Small intestine (tissue), 7 donors: ENCODE measurements at regions not wholly inside any gene's neighbourhood (a gene's known extent, or its start where the extent isn't known, plus 50 kb on each side); places are given as distances from the start of the nearest gene placed in this dataset.

Source experiments
- DNase-seq, 2 donors: peaks; one replicate each; pipeline versions ENCODE4 v3.0.0 to v3.0.0-alpha.2; 2013
- FAIRE-seq: peaks from 2 replicates; lab custom pipeline; 2012; peaks lifted over from hg19 to GRCh38; lab: Jason Lieb, UNC
- H3K27ac ChIP-seq, 3 donors: one replicate each; pipeline ENCODE4 v1.5.1; 2013; ENCODE audit warnings: low read length in 2 of 3, mild to moderate bottlenecking in 2 of 3, control low read depth in 1 of 3, inconsistent platforms in 1 of 3, low read depth in 1 of 3, moderate library complexity in 1 of 3
- H3K27me3 ChIP-seq, 3 donors: one replicate each; pipeline ENCODE4 v1.6.1; 2013; ENCODE audit warnings: low read length in 3 of 3, inconsistent platforms in 1 of 3; ENCODE audit not compliant: control insufficient read depth in 3 of 3, insufficient read depth in 3 of 3
- H3K36me3 ChIP-seq, 3 donors: one replicate each; pipeline ENCODE4 v1.6.1; 2013; ENCODE audit warnings: low read length in 3 of 3, inconsistent platforms in 1 of 3, low read depth in 1 of 3, mild to moderate bottlenecking in 1 of 3, moderate library complexity in 1 of 3; ENCODE audit not compliant: control insufficient read depth in 3 of 3, insufficient read depth in 2 of 3
- H3K4me1 ChIP-seq, 3 donors: one replicate each; pipeline ENCODE4 v1.6.1; 2013; ENCODE audit warnings: low read length in 2 of 3, inconsistent platforms in 1 of 3, low read depth in 1 of 3, mild to moderate bottlenecking in 1 of 3, moderate library complexity in 1 of 3; ENCODE audit not compliant: control insufficient read depth in 3 of 3, insufficient read depth in 2 of 3
- H3K4me3 ChIP-seq, 3 donors: one replicate each; pipeline ENCODE4 v1.5.1; 2013; ENCODE audit warnings: low read length in 3 of 3, control low read depth in 1 of 3, inconsistent platforms in 1 of 3, low read depth in 1 of 3, mild to moderate bottlenecking in 1 of 3, moderate library complexity in 1 of 3
- H3K9me3 ChIP-seq, 2 donors: one replicate each; pipeline ENCODE4 v1.6.1; 2013; ENCODE audit warnings: low read depth in 1 of 2, low read length in 1 of 2; ENCODE audit not compliant: control insufficient read depth in 2 of 2, insufficient read depth in 1 of 2
- WGBS, 3 donors: extraction: QIAGEN DNeasy Blood & Tissue Kit; methylation state at CpG; one replicate each; pipeline ENCODE4 v1.1.7; 2013; 5-methylcytosine and 5-hydroxymethylcytosine counted together
- donor health status: healthy with polysubstance abuse.
- donor health status: control.
- donor health status: control.
- donor health status: Bipolar disorder and iron deficiency.
- donor health status: healthy.

DNA sequence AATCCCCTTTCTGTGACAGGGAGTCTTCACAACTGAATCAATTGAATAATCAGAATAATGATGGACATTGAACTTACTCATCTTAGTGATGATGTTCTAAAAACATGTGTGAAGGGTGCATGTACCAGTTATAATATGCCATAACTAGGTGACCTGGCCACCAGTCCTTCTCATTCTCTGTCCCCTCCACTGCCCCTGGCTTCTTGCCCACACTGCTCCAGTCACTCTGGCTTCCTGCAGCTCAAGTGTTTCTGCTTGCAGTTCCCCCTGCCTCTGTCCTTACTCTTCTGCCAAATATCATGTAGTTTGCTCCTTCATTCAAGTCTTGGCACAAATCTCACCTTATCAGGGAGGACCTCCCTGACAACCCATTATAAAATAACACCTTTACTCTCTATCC lies 168.1 kb upstream of the SLC7A11 start:
- H3K36me3 ChIP-seq = no peaks in the 10 kb centered on the region
- peaks cover 1 to 5% (median 4%) of the 10 kb centered on the region in 3 donors for H3K4me1 ChIP-seq
- H3K27me3 ChIP-seq = no peaks in the 10 kb centered on the region
- FAIRE-seq = no peak
- no peak overlapping the region for H3K4me3 ChIP-seq
- no peaks in the 10 kb centered on the region for H3K9me3 ChIP-seq
- H3K27ac ChIP-seq = no peak overlapping the region
- DNase-seq = no peak

DNA sequence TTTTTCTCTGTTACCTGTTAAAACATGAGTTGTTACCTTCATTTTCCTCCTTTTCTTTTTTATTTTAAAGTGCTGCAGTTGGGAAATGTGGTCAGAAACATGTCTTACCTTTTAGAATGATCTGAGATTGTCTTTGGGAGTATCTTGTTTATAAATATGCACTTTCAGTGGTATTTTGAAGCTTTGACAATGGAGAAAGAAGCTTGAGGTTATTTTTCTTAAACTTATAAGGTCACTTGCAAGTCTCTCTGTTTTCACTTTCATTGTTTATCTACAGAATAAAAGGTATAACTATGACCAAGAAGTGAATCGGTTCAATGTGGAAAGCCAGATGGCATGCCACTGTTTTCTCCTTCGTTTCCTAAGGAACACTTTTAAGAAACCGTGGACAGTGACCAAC lies 167.5 kb upstream of the SLC7A11 start:
- WGBS, 3 donors = 71 to 83% (median 74%) methylated on average over 3 of the region's 3 CpGs
- FAIRE-seq = no peak
- no peaks in the 10 kb centered on the region for H3K27me3 ChIP-seq
- peaks cover 3 to 10% (median 8%) of the 10 kb centered on the region in 3 donors for H3K4me1 ChIP-seq
- DNase-seq = no peak
- H3K36me3 ChIP-seq = no peaks in the 10 kb centered on the region
- H3K9me3 ChIP-seq = no peaks in the 10 kb centered on the region
- H3K27ac ChIP-seq = no peak overlapping the region
- H3K4me3 ChIP-seq = no peak overlapping the region

DNA sequence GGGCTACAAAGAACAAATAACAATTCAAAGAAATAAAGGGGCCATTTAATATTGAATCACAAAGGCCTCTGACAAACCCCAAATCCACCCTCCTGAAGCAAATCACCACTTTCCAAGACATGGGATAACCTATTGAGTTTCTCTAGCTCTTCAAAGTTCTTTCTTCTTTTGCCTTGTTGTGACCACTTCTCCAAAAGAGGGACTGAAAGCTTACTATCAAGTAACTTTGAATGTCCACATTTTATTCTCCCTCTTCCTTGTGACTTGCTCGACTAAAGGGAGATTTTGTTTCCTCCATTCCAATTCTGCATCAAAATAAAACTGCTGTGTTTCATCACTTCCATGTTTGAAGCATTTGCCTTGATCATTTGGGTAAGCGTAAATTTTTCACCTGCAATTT lies 166.6 kb upstream of the SLC7A11 start:
- DNase-seq (no peak), FAIRE-seq (no peak)
- WGBS, 3 donors = 64 to 70% (median 68%) methylated on average over 2 of the region's 2 CpGs

DNA sequence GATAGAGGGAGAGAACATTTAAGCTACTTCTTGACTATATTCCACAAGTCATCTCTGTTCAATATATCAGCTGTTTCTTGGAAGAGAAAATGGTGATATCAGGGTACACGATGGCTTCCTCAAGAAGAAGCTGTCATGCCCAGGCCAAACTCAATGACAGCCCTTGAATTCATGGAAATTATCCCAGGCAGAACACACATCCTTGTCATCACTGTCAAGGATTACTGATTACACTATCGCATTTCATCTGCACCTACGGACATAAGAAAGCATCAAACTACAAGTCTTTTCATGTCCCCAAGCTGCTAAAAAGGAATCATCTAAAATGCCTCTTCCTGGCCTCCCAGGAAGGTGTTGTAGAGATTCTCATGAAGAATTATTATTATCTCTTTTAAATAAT lies 165.2 kb upstream of the SLC7A11 start:
- WGBS, 3 donors = 81 to 91% (median 85%) methylated on average over 3 of the region's 3 CpGs
- H3K27ac ChIP-seq = no peak overlapping the region

More for the DNA sequence above, 166.6 kb upstream of the SLC7A11 start:
- Histone ChIP-seq H3K27ac (no peak overlapping the region), H3K4me1 (peaks cover 3 to 10% (median 8%) of the 10 kb centered on the region in 3 donors), H3K27me3 (no peaks in the 10 kb centered on the region), H3K36me3 (no peaks in the 10 kb centered on the region), H3K9me3 (no peaks in the 10 kb centered on the region), H3K4me3 (no peak overlapping the region)

DNA sequence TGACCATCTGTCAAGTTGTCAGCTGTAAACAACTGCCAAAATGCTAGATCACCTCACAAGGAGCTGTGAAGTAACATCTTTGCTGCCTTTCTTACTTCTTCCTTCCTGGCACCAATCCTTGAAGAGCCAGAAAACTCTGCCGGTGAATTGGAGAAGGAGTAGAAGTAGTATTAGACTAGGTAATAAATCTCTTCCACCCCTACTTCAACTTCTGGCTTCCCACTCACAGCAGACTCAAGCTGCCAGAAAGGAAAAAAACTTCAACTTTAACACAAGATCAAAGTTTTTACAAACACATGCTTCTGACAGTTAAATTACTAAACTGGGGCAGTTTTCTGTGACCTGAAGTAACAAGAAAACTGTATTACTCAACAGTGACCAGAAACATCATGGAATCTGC lies 164.7 kb upstream of the SLC7A11 start:
- Histone ChIP-seq H3K4me3 (no peak overlapping the region), H3K27me3 (no peaks in the 10 kb centered on the region), H3K36me3 (no peaks in the 10 kb centered on the region), H3K9me3 (no peaks in the 10 kb centered on the region), H3K27ac (no peak overlapping the region), H3K4me1 (peaks cover 3 to 10% (median 8%) of the 10 kb centered on the region in 3 donors)
- DNase-seq (no peak), FAIRE-seq (no peak)
- 25 to 33% (median 32%) methylated on average over 1 of the region's 1 CpG for WGBS, 3 donors

More for the DNA sequence above, 165.2 kb upstream of the SLC7A11 start:
- Histone ChIP-seq H3K27me3 (no peaks in the 10 kb centered on the region), H3K4me3 (no peak overlapping the region), H3K9me3 (no peaks in the 10 kb centered on the region), H3K36me3 (no peaks in the 10 kb centered on the region), H3K4me1 (peaks cover 3 to 10% (median 8%) of the 10 kb centered on the region in 3 donors)
- DNase-seq (no peak), FAIRE-seq (no peak)

DNA sequence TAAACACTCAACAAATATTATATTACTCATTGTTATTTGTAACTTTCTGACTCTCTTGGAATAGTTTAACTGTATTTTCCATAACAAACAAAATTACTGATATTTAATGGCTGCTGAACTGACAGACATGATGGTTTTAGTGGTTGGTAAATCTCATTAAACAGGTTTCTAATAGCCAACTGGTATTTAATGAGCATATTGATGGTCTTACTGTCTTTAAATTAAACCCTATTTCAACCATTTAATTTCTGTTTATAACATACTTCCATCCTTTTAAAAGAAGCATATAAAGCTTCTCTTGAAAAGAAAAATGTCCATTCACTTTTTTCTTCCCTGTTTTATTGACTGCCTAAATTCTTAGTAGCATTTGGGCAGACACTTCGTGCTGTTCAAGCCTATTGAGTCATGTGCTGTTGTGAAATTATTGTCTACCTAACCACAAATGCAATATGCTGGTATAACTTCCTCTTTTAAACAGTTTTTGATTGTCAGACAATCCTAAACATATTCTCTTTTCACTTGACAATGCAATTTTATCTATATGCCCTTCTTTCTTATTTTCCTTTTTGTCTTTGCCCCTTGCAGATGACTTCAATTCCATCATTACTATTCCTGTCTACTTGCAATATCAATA lies 163.9 kb upstream of the SLC7A11 start:
- no peaks in the 10 kb centered on the region for H3K36me3 ChIP-seq
- no peak overlapping the region for H3K4me3 ChIP-seq
- H3K9me3 ChIP-seq = no peaks in the 10 kb centered on the region
- FAIRE-seq (no peak), DNase-seq (no peak)
- no peak overlapping the region for H3K27ac ChIP-seq
- peaks cover 3 to 10% (median 8%) of the 10 kb centered on the region in 3 donors for H3K4me1 ChIP-seq
- 68 to 79% (median 73%) methylated on average over 1 of the region's 1 CpG for WGBS, 3 donors
- no peaks in the 10 kb centered on the region for H3K27me3 ChIP-seq

DNA sequence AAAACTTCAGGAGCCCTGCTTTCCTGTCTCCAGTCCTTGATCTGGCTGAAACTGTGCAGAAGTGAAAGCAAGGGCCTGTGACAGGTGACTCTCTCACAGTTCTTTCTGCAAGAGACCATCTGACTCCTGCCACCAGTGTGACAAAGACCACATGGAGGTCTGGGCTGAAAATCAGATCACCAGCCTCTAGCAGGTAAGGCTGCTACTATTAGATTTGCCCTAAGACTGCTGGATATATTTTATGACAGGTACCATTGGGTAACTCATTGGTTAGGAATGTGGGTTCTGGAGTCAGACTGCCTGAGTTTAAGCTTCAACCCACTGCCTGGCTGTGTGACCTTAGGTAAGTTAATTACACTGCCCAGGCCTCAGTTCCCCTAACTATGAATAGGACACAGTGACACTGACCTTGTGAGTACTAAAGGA lies 163.3 kb upstream of the SLC7A11 start:
- DNase-seq (peak; percentile 33 to 34), FAIRE-seq (no peak)
- H3K4me1 ChIP-seq = peaks cover 3 to 10% (median 8%) of the 10 kb centered on the region in 3 donors
- no peaks in the 10 kb centered on the region for H3K36me3 ChIP-seq
- H3K9me3 ChIP-seq = no peaks in the 10 kb centered on the region
- no peak overlapping the region for H3K27ac ChIP-seq
- no peak overlapping the region for H3K4me3 ChIP-seq
- H3K27me3 ChIP-seq = no peaks in the 10 kb centered on the region

DNA sequence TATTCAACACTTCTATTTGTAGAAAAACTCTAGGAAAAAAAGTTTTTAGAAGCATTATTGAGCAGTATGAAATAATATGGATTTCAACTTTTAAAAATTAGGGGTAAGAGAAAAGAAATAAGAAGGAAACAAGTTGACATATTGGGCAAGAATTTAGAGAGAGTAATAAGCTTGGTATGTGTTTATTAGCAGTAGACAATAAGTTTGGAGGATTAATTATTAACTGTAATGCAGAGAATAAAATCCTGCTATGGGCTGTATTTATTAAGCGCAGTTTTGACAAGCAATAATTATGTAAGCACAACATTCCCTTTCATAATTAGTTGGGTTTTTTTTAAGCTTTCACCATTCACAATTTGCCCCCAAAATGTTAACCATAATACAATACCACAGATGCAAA lies 162.7 kb upstream of the SLC7A11 start:
- H3K4me1 ChIP-seq = peaks cover 3 to 10% (median 8%) of the 10 kb centered on the region in 3 donors
- DNase-seq = peak; percentile 11 to 47
- H3K27ac ChIP-seq = no peak overlapping the region
- H3K9me3 ChIP-seq = no peaks in the 10 kb centered on the region
- no peaks in the 10 kb centered on the region for H3K27me3 ChIP-seq
- H3K4me3 ChIP-seq = no peak overlapping the region
- no peaks in the 10 kb centered on the region for H3K36me3 ChIP-seq
- no peak for FAIRE-seq
- WGBS, 3 donors = 22 to 60% (median 46%) methylated on average over 1 of the region's 1 CpG

DNA sequence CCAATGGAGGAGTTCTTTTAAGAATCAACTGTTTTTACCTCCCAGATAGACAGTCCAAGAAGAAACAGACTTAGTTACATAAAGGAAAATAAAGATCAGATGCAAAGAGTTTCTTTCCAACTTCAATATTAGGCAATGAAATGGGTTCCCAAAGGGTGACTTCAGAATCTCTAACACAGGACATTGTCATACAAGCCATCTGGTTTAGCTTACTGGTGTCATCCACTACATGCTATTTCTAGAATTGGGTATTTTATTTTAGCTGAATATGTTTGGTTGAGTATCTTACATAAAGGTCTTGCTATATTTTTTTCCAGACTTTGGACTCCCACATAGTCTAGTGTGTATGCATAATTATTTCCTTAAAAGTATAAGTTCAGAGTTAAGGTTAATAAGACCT lies 162.1 kb upstream of the SLC7A11 start:
- Histone ChIP-seq H3K27ac (no peak overlapping the region), H3K27me3 (no peaks in the 10 kb centered on the region), H3K4me3 (no peak overlapping the region), H3K9me3 (no peaks in the 10 kb centered on the region), H3K36me3 (no peaks in the 10 kb centered on the region), H3K4me1 (peaks cover 3 to 10% (median 8%) of the 10 kb centered on the region in 3 donors)
- DNase-seq (peak in 1 of 2 donors; percentile 24), FAIRE-seq (no peak)
